ENCODE measurements at regions not wholly inside any gene's neighbourhood (a gene's known extent, or its start where the extent isn't known, plus 50 kb on each side); places are given as distances from the start of the nearest gene placed in this dataset.

- TF ChIP-seq PBX3 (IDR thresholded peaks at IDR 0.05) (no peak), CHD4 (IDR thresholded peaks at IDR 0.05; ENCODE audit: borderline replicate concordance) (no peak), MAFK (IDR thresholded peaks at IDR 0.05; ENCODE audit: partially characterized antibody) (peak; percentile 80), HOXB5 (CRISPR knock-in tag; IDR thresholded peaks at IDR 0.05) (no peak), FOSL2 (IDR thresholded peaks at IDR 0.05) (no peak), FOSL2 (CRISPR knock-in tag; IDR thresholded peaks at IDR 0.05) (no peak), RCOR1 (IDR thresholded peaks at IDR 0.05; ENCODE audit: low read depth, low read length) (no peak), SMC3 (IDR thresholded peaks at IDR 0.05) (no peak), POLR2A (IDR thresholded peaks at IDR 0.05; ENCODE audit: low read length) (no peak), MYC (IDR thresholded peaks at IDR 0.05; ENCODE audit: borderline replicate concordance, low read length) (no peak)
- TF ChIP-seq, protein P1, sequence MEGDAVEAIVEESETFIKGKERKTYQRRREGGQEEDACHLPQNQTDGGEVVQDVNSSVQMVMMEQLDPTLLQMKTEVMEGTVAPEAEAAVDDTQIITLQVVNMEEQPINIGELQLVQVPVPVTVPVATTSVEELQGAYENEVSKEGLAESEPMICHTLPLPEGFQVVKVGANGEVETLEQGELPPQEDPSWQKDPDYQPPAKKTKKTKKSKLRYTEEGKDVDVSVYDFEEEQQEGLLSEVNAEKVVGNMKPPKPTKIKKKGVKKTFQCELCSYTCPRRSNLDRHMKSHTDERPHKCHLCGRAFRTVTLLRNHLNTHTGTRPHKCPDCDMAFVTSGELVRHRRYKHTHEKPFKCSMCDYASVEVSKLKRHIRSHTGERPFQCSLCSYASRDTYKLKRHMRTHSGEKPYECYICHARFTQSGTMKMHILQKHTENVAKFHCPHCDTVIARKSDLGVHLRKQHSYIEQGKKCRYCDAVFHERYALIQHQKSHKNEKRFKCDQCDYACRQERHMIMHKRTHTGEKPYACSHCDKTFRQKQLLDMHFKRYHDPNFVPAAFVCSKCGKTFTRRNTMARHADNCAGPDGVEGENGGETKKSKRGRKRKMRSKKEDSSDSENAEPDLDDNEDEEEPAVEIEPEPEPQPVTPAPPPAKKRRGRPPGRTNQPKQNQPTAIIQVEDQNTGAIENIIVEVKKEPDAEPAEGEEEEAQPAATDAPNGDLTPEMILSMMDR (IDR thresholded peaks at IDR 0.05) = no peak
- TF ChIP-seq, protein P2, sequence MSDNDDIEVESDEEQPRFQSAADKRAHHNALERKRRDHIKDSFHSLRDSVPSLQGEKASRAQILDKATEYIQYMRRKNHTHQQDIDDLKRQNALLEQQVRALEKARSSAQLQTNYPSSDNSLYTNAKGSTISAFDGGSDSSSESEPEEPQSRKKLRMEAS (IDR thresholded peaks at IDR 0.05) = no peak
Measured at GRCh38 chr17:63086483-63087185, 120.6 kb downstream of the TANC2 start.

All from A549 (cell line).